Activated CD8-positive, alpha-beta memory T cell treated with anti-CD3 and anti-CD28 coated beads, Interleukin-2, amount 50 U/mL, for 4 hours (primary cell): ENCODE measurements at regions not wholly inside any gene's neighbourhood (a gene's known extent, or its start where the extent isn't known, plus 50 kb on each side); places are given as distances from the start of the nearest gene placed in this dataset.

Source experiments
- DNase-seq: peaks from one replicate; pipeline ENCODE4 v3.0.0-alpha.2; 2020

- no peak for DNase-seq
Observed at GRCh38 chrX:26334232-26334631, 118.3 kb downstream of the MAGEB5 start.

GRCh38 chrX:26328608-26329319, 112.8 kb downstream of the MAGEB5 start:
- DNase-seq, result no peak

GRCh38 chrX:26309262-26309661, 93.3 kb downstream of the MAGEB5 start:
- no peak for DNase-seq

GRCh38 chrX:26295425-26295824, 79.5 kb downstream of the MAGEB5 start:
- no peak for DNase-seq

- DNase-seq, result no peak
Observed at GRCh38 chrX:26286836-26287235, 70.9 kb downstream of the MAGEB5 start.
